Prostate gland (tissue), 2 donors: ENCODE measurements at regions not wholly inside any gene's neighbourhood (a gene's known extent, or its start where the extent isn't known, plus 50 kb on each side); places are given as distances from the start of the nearest gene placed in this dataset.
"Not testable (repeated sequence)": the region's sequence is repeated elsewhere in the genome, so short reads cannot be mapped to it uniquely, and the experiment has no call there.

ENCODE experiments used
- POLR2A ChIP-seq: fragments of 450-650 bp; IDR thresholded peaks from one replicate; pipeline ENCODE4 v1.6.1; 2016; ENCODE audit warnings: antibody characterized with exemption, mild to moderate bottlenecking
- POLR2AphosphoS5 ChIP-seq: sonication (generic); formaldehyde crosslinking; IDR thresholded peaks from one replicate; pipeline ENCODE4 v1.6.1; 2017; ENCODE audit warnings: antibody characterized with exemption
- TF ChIP-seq, protein P1 (sequence below), 4 experiments: fragments of 200-600 bp in 2 of 4; fragments of 450-650 bp in 2 of 4; sonication (generic) in 2 of 4; IDR thresholded peaks; 1 replicate in 3 of 4; 2 replicates in 1 of 4; pipeline ENCODE4 v1.5.1; 2016 to 2019; ENCODE audit warnings: antibody characterized with exemption in 4 of 4, mild to moderate bottlenecking in 2 of 4, moderate library complexity in 2 of 4

DNA sequence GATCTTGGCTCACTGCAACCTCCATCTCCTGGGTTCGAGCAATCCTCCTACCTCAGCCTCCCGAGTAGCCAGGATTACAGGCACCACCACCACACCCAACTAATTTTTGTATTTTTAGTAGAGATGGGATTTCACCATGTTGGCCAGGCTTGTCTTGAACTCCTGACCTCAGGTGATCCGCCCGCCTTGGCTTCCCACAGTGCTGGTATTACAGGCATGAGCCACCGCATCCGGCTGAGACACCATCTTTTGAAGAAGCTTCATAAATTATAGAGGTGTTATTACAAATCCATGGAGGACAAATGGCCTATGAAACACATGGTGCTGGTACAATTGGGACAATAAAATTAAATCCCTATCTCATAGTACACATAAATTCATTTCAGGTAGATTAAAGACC, 148.1 kb upstream of the SMIM31 start:
- not testable (repeated sequence) for TF ChIP-seq POLR2A, POLR2AphosphoS5
- TF ChIP-seq, protein P1, sequence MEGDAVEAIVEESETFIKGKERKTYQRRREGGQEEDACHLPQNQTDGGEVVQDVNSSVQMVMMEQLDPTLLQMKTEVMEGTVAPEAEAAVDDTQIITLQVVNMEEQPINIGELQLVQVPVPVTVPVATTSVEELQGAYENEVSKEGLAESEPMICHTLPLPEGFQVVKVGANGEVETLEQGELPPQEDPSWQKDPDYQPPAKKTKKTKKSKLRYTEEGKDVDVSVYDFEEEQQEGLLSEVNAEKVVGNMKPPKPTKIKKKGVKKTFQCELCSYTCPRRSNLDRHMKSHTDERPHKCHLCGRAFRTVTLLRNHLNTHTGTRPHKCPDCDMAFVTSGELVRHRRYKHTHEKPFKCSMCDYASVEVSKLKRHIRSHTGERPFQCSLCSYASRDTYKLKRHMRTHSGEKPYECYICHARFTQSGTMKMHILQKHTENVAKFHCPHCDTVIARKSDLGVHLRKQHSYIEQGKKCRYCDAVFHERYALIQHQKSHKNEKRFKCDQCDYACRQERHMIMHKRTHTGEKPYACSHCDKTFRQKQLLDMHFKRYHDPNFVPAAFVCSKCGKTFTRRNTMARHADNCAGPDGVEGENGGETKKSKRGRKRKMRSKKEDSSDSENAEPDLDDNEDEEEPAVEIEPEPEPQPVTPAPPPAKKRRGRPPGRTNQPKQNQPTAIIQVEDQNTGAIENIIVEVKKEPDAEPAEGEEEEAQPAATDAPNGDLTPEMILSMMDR (IDR thresholded peaks at IDR 0.05) = not testable (repeated sequence)
